Activated CD4-positive, alpha-beta T cell treated with anti-CD3 and anti-CD28 coated beads, Interleukin-2, Interleukin-6, amounts not matched to agents 100 ng/mL and 50 ng/mL, durations not matched to agents 16 hours and 8 hours (primary cell): ENCODE measurements at regions not wholly inside any gene's neighbourhood (a gene's known extent, or its start where the extent isn't known, plus 50 kb on each side); places are given as distances from the start of the nearest gene placed in this dataset.
"Not testable (repeated sequence)": the region's sequence is repeated elsewhere in the genome, so short reads cannot be mapped to it uniquely, and the experiment has no call there.

Experiments
- DNase-seq: peaks from one replicate; pipeline ENCODE4 v3.0.0-alpha.2; 2020

DNA sequence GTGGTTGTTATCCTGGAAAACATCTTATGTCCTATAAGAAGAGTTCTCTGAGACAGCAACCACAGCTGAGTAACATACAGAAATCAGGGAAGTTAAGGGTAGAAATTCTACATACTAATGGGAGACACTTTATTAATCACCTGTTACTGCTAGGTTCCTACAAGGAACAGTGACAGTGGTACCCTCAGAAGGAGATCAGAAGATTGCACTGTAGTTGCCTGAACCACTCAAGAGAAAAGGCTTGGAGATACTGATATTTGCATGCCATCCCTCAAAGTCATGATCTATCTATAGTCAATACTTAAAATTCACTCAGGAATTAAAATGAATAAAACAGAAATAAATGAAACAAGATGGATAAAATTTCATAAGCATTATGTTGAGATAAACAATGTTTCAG is 136.0 kb downstream of the LMLN start:
- no peak for DNase-seq

DNA sequence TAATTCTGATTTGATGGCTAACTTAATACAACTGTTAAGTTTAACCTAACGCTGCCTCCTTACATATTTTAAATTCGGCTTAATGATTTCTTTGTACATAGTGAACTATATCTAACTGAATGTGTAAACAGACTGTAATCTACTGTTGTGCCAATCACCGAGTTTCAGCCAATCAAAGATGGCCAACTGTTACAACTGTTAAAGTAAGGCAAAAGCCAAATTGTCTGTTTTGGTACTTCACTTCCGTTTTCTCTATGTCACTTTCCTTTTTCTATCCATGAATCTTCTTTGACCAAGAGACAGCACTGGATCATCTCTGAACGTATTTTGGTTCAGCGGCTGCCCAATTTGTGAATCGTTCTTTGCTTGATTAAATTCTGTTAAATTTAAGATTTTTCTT is 137.0 kb downstream of the LMLN start:
- DNase-seq = no peak

DNA sequence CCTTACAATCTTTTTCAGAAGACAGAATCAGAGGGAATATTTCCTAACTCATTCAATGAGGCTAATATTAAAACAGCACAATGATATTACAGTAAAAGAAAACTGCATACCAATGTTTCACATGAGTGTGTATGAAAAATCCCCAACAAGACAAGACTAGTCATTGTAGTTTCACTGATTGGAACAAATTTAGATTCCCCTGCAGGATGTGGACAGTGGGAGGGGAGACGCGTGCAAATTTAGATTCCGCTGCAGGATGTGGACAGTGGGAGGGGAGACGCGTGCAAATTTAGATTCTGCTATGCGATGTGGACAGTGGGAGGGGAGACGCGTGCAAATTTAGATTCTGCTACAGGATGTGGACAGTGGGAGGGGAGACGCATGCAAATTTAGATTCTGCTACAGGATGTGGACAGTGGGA is 138.7 kb downstream of the LMLN start:
- not testable (repeated sequence) for DNase-seq

DNA sequence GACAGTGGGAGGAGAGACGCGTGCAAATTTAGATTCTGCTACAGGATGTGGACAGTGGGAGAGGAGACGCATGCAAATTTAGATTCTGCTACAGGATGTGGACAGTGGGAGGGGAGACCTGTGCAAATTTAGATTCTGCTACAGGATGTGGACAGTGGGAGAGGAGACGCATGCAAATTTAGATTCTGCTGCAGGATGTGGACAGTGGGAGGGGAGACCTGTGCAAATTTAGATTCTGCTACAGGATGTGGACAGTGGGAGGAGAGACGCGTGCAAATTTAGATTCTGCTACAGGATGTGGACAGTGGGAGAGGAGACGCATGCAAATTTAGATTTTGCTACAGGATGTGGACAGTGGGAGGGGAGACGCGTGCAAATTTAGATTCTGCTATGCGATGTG is 143.1 kb downstream of the LMLN start:
- DNase-seq = not testable (repeated sequence)

DNA sequence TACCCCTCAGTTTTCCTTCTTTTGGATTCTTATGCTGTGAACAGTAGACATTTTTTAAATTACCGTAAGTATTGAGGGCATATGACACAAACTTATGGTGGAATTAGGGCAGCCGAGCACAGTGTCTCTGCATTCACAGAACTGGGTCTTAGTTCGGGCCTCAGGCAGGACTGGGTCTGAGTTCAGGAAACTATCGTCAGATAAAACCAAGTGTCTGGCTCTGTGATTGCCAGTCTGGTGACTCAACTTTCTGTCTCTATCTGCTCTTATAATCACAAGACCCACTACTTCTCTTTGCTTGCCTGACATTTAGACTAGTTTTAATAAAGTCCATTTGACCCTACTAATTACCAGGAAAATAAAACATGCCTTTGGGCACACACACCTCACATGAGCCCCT is 146.2 kb downstream of the LMLN start:
- DNase-seq = no peak

DNA sequence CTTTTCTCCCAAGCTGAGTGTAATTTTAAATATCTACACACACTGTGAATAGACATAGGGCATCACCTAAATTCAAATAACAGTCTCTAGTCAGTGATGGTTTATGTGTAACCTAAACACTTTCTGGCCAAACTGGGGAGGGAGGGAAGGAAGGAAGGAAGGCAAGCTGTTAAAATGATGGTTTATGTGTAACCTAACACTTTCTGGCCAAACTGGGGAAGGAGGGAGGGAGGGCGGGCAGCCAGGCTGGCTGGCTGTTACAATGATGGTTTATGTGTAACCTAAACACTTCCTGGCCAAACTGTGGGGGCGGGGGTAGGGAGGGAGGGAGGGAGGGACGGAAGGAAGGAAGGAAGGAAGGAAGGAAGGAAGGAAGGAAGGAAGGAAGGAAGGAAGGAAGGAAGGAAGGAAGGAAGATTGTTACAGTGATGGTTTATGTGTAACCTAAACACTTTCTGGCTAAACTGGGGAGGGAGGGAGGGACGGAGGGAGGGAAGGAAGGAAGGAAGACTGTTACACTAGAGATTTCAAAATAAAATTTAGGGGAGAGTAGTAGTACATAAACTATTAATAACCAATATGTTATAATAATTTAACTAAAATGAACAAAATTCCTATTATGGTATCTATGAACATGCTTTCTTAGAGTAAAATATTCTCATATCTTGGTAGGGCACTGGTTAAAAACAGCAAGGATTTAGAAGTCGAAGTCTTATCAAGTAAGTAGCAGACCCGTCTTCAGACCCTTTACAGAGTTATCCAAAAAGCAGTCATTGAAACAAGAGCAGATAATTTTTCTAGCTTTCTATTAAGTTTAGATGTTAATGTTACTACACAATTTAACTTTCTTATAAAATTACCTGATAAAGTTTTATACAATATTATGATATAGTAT is 148.1 kb downstream of the LMLN start:
- DNase-seq = no peak

DNA sequence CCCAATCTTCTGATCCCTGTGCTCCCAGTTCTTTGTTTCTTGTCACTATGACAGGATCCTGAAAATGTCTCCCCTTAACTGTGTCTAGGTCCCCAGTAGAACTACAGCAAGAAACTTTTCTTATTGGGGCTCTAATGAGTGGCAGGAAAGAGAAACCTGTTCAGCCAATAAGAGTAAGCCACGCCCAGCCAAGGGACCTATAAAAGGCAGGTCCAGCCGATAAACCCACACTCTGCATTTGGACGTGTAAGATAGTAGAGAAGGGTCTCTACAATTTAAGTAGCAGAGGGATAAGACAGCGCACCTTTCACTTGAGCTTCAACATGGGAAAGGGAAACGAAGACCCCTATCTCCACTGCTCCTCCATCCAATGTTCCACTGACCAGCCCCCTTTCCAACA is 149.9 kb downstream of the LMLN start:
- no peak for DNase-seq

DNA sequence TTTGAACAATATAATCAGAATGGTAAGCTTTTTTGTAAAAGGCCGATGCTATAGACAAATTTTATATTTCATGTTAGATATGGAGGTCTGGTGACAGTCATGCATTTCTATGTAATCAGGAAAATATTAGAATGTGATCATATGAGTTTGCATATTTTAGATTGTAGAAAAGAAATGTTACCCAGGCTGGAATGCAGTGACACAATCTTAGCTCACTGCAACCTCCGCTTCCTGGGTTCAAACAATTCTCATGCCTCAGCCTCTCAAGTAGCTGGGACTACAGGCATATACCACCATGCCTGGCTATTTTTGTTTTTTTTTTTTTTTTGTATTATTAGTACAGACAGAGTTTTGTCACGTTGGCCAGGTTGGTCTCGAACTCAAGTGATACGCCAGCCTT is 152.0 kb downstream of the LMLN start:
- DNase-seq = no peak

DNA sequence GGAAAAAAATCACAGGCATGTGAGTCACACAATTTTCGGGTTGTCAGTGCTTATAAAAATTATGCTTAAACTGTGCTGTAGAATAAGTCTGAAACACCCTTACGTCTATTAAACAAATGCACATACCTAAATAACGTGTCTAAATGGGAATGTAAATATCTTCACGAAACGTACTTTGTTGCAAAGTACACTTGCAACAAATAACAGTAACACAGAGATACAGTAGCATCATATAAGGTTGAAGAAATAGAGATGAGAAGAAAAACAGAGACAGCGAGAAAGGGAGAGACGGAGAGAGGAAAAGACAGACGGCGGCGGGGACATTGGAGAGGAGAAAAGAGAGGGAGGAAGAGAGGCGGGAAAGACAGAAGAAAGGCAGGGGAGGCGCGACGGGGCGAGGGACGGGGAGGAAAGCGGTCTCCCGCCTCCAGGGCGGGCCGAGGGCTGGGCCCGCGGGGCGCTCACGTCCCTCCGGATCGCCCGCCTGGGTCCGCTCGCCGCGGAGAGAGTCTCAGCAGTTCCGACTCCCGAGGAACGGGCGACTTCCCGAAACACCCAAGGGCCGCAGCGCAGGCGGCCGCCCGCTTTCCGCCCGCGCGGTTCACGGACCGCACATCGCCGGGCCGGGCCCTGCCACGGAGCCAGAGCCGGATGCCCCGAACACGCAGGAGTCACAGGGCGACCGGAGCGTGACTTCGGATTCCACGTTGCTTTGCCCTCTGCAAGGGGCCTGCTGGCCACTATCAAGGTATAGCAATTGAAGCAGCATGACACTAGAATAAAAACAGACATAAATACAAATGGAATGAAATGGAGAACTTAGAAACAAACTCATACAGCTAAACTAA is 153.4 kb downstream of the LMLN start:
- DNase-seq = no peak

DNA sequence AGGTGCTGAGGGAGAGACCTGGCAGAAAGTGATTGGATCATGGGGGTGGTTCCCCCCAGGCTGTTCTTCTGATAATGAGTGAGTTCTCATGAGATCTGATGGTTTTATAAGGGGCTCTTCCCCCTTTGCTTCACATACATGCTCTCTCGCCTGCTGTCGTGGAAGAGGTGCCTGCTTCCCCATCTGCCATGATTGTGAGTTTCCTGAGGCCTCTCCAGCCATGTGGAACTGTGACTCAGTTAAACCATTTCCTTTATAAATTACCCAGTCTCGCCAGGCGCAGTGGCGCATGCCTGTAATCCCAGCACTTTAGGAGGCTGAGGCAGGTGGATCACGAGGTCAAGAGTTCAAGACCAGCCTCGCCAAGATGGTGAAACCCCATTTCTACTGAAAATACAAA is 154.5 kb downstream of the LMLN start:
- DNase-seq = not testable (repeated sequence)

DNA sequence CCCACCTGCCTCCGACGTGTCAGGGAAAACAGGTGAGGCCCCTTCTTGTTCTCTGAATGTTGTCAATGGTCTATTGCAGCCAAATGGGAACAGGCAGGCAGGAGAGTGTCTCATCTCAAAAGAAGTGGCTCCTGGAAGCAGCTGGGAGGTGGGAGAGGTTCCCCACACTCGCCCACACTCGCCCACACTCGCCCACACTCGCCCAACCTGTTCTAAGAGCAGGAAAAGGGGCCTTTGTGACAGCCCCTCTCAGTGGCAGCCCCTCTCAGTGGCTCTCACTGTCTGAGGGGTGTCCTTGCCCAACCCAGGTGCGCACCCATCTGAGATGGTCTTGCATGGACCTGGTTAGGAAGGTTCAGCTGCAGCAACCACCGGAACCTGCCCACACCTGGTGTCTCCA is 162.2 kb downstream of the LMLN start:
- not testable (repeated sequence) for DNase-seq

DNA sequence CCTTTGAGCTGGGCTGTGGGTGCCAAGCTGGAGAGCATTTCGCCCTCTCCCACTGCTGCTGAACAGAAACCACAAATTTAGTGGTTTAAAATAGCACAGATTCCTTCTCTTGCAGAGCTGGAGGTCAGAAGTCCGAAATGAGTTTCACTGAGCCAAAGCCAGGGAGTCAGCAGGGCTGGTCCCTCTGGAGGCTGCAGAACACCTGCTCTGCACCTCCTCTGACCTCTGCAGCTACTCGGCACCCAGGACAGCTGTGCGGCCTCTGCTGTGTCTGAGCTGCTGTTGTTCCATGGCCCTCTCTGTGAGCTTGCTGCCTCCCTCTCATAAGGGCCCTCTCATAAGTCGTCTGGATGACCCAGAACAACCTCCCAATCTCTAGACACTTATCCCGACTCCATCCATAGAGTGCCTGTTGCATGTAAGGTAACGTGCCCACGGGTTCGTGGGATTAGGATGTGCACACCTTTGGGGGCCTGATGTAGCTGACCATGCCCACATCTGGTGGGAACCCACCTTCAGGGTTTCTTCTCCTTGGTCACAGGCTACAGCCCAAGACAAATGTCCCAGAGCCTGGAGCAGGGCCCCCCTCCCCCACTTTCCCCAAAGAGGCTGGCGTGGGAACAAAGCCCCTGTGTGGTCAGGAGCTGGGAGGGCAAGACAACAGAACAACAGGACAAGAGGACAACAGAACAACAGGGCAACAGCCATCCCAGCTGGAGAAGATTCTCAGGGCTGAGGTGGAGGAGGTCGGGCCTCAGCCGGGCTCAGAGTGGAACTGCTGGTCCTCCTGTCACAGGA is 177.2 kb downstream of the LMLN start:
- DNase-seq = not testable (repeated sequence)

DNA sequence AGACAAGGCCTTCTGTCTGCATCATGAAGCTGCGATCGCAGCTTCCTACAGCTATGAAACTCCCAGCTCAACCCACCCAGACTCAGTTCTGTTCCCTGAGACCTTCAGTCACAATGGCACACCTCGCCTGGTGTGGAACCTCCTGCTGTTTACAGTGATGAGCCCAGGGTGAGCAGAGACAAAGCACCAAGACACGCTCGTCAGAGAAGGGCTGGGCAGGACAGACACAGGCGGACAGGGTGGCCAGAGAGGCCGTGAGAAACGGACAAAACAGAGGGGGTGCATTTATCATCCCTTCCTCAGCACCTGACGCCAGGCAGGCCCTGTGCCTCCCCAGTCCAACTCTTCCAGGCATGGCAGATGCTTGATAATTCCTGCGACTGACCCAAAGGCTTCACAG is 178.2 kb downstream of the LMLN start:
- DNase-seq = not testable (repeated sequence)

DNA sequence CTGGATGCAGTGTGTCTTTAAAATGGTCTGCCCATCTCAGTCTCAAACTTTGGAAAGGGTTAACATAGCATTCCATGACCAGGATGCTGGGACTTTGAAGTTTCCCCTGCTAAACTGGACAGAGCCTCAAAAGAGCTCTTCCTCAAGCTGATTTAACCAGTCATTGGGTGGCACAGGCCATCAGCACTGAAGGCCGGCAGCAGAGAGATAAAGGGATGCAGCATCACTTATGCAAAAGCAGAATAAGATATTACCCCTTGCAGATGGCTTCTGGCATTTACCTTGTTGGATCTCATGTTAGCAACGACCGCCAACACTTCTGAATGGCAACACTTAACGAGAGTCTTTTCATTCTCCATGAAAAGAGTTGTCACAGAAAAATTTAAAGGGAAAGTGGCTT is 179.0 kb downstream of the LMLN start:
- not testable (repeated sequence) for DNase-seq

DNA sequence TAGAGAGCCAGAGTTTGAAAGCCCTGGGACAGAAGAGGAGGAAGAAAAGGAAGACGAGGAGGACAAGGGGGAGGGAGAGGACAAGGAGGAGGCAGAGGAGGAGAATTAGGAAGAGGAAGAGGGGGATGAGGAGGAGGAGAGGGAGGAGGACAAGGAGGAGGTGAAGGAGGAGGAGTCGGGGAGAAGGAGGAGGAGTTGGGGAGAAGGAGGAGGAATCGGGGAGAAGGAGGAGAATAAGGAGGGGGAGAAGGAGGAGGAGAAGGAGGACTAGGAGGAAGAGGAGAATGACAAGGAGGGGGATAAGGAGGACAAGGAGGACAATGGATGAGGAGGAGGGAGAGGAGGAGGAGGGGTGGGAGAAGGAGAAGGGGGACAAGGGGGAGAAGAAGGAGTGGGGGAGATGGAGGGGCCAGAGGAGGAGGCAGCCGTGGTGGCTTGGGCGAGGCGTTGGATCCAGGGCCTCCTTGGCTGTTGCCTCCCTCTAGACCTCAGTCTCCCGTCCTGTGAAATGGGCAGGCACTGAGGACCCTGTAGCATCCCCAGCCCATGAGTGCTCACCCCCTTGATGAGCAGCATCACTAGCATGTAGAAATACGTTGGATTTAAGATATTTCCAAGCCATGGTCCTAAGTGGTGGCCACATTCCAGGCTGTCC is 179.6 kb downstream of the LMLN start:
- DNase-seq = not testable (repeated sequence)

DNA sequence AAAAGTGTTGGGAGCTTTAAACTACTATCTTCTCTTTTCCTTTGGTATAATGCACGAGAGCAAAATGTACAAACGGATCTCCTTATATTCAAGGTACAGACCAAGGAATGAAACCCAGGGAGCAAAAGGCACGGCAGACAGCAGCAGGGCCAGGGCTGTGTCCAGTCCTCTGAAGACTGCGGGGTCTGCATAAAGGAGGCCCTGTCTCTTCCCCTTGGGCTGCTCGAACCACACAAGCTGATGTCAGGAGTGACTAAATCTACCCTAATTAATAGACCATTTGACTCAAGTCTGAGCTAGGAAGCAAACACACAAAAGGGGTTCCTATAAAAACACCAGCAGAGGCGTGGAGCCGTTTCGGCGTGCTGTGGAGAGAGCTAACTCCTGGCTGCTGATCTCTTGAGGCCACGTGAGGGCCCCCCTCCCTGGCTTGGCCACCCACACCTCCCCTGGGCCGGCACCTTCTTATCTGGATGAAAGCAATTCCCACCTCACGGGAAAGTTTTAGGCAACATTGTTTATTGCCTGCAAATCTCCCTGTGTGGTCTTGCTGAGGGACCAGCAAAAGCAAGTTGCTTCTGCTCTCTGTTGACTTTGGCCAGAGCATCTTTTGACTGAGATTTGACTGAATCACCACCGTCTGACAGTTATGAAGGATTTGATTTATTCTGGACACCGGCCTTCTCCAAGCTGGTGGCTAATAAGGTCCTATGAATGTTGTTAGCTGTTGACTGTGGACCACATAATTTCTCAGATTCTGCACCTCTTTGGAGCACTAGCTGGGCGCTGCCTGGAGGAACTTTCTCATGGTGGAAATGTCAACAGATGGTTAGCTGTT is 183.5 kb downstream of the LMLN start:
- not testable (repeated sequence) for DNase-seq

DNA sequence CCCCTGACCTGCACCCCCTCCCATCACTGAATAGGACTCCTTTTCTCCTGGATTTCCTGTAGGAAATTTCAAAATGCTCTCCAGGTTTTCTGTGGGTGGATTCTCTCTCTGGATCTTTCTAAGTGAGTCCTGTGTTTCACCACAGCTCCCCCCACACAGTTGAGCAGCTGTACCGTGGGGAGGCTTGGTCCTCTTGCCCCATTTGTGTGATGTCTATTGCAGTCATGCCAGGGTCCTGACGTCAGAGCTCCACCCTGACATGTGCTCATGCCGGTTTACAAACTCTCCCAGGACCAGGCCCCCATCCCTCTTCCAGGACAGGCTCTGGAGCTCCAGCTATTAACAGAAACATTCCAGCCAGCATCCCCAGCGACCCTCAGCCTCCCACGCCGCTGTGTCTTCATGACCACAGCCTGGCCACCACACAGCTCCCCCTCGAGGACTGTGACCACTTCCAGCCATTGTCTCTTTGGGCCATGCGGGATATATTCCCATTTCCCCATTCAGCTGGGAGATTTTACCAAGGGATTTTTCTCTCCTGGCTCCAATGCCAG is 185.3 kb downstream of the LMLN start:
- DNase-seq = not testable (repeated sequence)

DNA sequence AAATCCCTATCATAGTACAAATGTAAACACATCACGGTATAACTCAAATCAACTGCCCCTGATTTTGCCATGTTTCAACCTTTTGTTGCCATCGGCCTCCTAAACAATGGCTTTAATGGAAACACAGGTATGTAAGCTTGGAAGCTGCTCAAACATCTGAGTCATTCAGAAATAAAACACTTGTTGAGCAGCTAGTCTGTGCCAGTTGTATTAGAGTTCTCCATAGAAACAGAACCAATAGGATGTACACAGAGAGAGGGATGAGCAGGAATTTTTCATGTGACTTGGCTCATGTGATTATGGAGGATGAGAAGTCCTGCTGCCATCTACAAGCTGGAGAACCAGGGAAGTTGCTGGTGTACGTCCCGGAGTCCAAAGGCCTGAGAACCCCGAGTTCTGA is 186.1 kb downstream of the LMLN start:
- not testable (repeated sequence) for DNase-seq

DNA sequence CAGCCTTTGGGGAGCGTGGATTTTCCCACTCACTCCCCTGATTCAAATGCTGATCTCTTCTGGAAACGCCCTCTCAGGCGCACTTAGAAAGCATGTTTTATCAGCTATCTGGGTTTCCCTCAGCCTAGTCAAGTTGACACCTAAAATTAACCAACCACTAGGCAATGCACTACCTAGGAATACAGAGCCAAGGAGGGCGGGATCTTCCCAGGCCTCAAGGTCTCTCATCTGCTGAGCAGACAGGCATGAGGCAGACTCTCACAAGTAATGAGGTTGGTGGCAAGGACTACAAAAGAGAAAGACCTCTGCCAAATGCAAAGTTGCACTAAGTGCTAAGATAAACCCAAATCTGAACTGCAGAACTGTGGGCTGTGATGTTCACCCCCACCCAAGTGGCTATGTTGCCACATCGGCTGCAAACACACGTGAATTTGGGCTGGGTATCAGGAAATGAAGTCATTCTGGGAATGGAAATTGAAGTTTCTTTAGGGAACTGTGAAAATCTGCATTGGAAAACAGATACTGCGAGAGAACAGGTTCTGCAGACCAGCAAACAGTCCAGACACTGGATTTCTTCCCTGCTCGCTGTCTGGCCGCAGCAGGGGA is 186.6 kb downstream of the LMLN start:
- DNase-seq = not testable (repeated sequence)

DNA sequence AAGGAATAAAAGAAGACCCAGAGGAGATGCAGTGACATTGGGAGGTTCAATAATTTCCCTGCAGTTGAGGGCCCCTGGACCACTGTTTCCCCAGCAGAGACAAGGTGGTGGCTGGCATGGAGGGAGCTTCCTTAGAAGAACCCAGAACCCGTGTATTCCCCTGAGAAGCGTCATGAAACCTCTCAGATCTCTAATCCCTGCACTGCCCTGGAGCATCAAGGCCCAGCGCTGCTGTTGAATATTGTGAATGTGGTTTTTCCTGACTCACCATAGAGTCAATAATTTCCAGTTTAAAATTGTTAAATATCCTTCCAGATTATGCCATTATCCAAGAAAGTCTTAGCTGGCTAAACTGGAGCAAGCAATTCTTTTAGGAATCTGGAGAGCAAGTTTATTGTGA is 187.2 kb downstream of the LMLN start:
- DNase-seq = not testable (repeated sequence)

DNA sequence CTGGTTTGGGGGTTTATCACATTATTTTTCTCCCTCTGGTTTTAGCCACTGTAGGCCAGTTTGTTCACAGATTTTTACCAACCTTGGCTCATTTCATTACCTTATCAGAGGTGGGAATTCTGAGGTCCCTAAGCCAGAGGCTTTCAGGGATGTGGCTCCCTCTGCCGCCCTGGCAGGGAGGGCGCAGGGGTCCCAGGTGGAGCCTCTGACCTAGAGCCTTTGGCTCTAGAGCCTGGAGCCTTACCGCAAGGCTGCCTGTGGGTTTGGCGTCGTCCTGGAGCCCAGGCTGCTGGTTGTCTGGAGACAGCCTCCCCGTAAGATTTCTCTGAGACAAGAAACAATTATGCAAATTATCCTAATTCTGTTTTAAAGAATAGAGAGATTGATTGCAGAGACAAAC is 188.0 kb downstream of the LMLN start:
- DNase-seq = not testable (repeated sequence)
